Thoracic aorta (tissue), 2 donors: ENCODE measurements at regions not wholly inside any gene's neighbourhood (a gene's known extent, or its start where the extent isn't known, plus 50 kb on each side); places are given as distances from the start of the nearest gene placed in this dataset.
"Not testable (repeated sequence)": the region's sequence is repeated elsewhere in the genome, so short reads cannot be mapped to it uniquely, and the experiment has no call there.

ENCODE experiments used
- ATAC-seq: fragments of 150-250 bp; one replicate; pipeline ENCODE4 v1.8.0; 2017; ENCODE audit warnings: low read depth; ENCODE audit not compliant: insufficient number of reproducible peaks, low FRiP score
- DNase-seq: peaks from one replicate; pipeline ENCODE4 v3.0.0-alpha.2; 2020; ENCODE audit warnings: low spot score
- H3K27ac ChIP-seq, 2 donors: fragments of 200-600 bp; sonication (generic); 1 replicate in 1 of 2; 2 replicates in 1 of 2; pipeline ENCODE4 v1.5.1; 2016; ENCODE audit warnings: mild to moderate bottlenecking in 2 of 2, moderate library complexity in 2 of 2
- H3K27me3 ChIP-seq: fragments of 200-600 bp; sonication (generic); replicated peaks from 2 replicates; pipeline ENCODE4 v1.6.0; 2016; ENCODE audit warnings: mild to moderate bottlenecking; ENCODE audit not compliant: insufficient read depth
- H3K36me3 ChIP-seq: fragments of 200-600 bp; sonication (generic); one replicate; pipeline ENCODE4 v1.5.1; 2016
- H3K4me1 ChIP-seq, 2 donors: fragments of 200-600 bp; sonication (generic); 1 replicate in 1 of 2; 2 replicates in 1 of 2; pipeline versions ENCODE4 v1.5.1 to v1.6.0; 2016; ENCODE audit warnings: low read depth in 2 of 2, mild to moderate bottlenecking in 1 of 2; ENCODE audit not compliant: control insufficient read depth in 1 of 2
- H3K4me3 ChIP-seq: fragments of 200-600 bp; sonication (generic); 2 replicates; pipeline ENCODE4 v1.5.1; 2016; ENCODE audit warnings: mild to moderate bottlenecking
- H3K9me3 ChIP-seq: fragments of 200-600 bp; sonication (generic); 2 replicates; pipeline ENCODE4 v1.5.1; 2016
- TF ChIP-seq, protein P1 (sequence below): fragments of 200-600 bp; sonication (generic); IDR thresholded peaks from one replicate; pipeline ENCODE4 v1.5.1; 2019; ENCODE audit warnings: antibody characterized with exemption

DNA sequence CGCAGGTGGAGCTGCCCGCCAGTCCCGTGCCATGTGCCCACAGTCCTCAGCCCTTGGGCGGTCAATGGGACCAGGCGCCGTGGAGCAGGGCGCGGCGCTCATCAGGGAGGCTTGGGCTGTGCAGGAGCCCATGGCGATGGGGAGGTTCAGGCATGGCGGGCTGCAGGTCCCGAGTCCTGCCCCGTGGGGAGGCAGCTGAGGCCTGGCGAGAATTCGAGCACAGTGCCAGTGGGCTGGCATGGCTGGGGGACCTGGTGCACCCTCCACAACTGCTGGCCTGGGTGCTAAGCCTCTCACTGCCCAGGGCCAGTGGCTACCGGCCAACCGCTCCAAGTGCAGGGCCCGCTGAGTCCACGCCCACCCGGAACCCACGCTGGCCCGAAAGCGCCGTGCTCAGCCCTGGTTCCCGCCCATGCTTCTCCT lies 646.5 kb downstream of the GABRG1 start:
- H3K36me3 ChIP-seq, result no peaks in the 10 kb centered on the region
- no peaks in the 10 kb centered on the region for H3K27me3 ChIP-seq
- no peaks in the 10 kb centered on the region for H3K4me1 ChIP-seq
- no peak for DNase-seq
- H3K27ac ChIP-seq, result no peak overlapping the region
- H3K4me3 ChIP-seq, result no peak overlapping the region
- no peak for ATAC-seq
- TF ChIP-seq, protein P1, sequence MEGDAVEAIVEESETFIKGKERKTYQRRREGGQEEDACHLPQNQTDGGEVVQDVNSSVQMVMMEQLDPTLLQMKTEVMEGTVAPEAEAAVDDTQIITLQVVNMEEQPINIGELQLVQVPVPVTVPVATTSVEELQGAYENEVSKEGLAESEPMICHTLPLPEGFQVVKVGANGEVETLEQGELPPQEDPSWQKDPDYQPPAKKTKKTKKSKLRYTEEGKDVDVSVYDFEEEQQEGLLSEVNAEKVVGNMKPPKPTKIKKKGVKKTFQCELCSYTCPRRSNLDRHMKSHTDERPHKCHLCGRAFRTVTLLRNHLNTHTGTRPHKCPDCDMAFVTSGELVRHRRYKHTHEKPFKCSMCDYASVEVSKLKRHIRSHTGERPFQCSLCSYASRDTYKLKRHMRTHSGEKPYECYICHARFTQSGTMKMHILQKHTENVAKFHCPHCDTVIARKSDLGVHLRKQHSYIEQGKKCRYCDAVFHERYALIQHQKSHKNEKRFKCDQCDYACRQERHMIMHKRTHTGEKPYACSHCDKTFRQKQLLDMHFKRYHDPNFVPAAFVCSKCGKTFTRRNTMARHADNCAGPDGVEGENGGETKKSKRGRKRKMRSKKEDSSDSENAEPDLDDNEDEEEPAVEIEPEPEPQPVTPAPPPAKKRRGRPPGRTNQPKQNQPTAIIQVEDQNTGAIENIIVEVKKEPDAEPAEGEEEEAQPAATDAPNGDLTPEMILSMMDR, result no peak
- no peaks in the 10 kb centered on the region for H3K9me3 ChIP-seq

DNA sequence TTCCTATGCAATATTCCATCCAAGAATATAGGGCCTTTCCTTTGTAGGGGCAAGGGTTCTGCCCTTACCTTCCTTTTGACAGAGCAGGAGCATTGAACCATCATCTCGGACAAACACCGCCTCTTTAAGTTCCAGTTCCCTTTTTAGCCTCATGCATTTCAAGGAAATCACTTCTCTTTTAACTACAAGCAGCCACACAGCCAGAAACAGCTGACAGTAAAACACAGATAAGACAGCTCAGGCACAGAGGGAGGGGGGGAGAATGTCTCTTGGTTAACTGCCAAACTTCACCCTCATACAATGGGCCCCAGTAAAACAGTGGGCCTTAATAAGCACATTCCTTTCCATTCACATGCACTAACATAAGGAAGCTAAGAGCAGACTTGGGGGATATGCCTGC lies 648.3 kb downstream of the GABRG1 start:
- H3K4me1 ChIP-seq, result no peaks in the 10 kb centered on the region
- no peaks in the 10 kb centered on the region for H3K36me3 ChIP-seq
- H3K9me3 ChIP-seq, result no peaks in the 10 kb centered on the region
- ATAC-seq (no peak), DNase-seq (no peak)
- H3K27ac ChIP-seq, result no peak overlapping the region
- TF ChIP-seq, protein P1, result no peak
- H3K27me3 ChIP-seq, result no peaks in the 10 kb centered on the region
- H3K4me3 ChIP-seq, result no peak overlapping the region

DNA sequence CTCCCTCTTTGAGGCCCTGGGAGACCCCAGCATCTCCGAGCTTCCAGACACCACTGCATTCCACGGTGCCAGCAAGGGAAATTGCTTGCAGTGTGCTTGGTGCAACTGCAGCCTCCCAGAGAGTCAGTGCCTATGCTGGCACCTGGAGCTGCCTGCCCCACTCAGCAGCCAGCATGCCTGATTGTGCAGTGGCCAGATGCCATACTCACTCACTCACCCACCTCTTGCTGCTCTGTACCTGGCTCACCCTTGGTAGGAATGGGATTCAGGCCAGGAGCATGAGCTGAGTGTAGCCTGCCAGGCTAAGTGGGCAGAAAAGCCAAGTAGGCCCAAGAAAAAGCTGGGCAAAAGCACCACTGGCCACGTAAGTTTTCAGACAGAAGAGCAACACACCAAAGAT lies 651.4 kb downstream of the GABRG1 start:
- no peak for ATAC-seq
- H3K4me1 ChIP-seq, result no peaks in the 10 kb centered on the region
- H3K36me3 ChIP-seq, result no peaks in the 10 kb centered on the region
- TF ChIP-seq, protein P1, result no peak
- no peak for DNase-seq
- no peaks in the 10 kb centered on the region for H3K9me3 ChIP-seq
- H3K27me3 ChIP-seq, result no peaks in the 10 kb centered on the region
- H3K4me3 ChIP-seq, result no peak overlapping the region
- no peak overlapping the region for H3K27ac ChIP-seq

GRCh38 chr4:45471335-45471734 lies 652.5 kb downstream of the GABRG1 start:
- ATAC-seq, result no peak
- TF ChIP-seq, protein P1, result no peak
- Histone ChIP-seq H3K36me3 (no peaks in the 10 kb centered on the region), H3K4me1 (no peaks in the 10 kb centered on the region), H3K4me3 (no peak overlapping the region), H3K27ac (no peak overlapping the region), H3K27me3 (no peaks in the 10 kb centered on the region), H3K9me3 (no peaks in the 10 kb centered on the region)
- DNase-seq, result no peak

- TF ChIP-seq, protein P1, result no peak
- DNase-seq (no peak), ATAC-seq (no peak)
- no peaks in the 10 kb centered on the region for H3K27me3 ChIP-seq
- H3K4me1 ChIP-seq, result no peaks in the 10 kb centered on the region
- no peaks in the 10 kb centered on the region for H3K36me3 ChIP-seq
- no peaks in the 10 kb centered on the region for H3K9me3 ChIP-seq
- no peak overlapping the region for H3K27ac ChIP-seq
- H3K4me3 ChIP-seq, result no peak overlapping the region
Measured at GRCh38 chr4:45467157-45467556, 656.7 kb downstream of the GABRG1 start.

- DNase-seq, ATAC-seq, H3K4me1 ChIP-seq: not testable (repeated sequence)
Measured at GRCh38 chr4:45460157-45460556, 663.7 kb downstream of the GABRG1 start.

More at GRCh38 chr4:45460157-45460556, 663.7 kb downstream of the GABRG1 start:
- not testable (repeated sequence) for H3K27me3 ChIP-seq, H3K36me3 ChIP-seq, H3K4me3 ChIP-seq, H3K27ac ChIP-seq, H3K9me3 ChIP-seq
